Activated CD4-positive, alpha-beta memory T cell treated with anti-CD3 and anti-CD28 coated beads, Interleukin-2, amount 10 ng/mL, durations not matched to agents 7 days and 5 days (primary cell): ENCODE measurements at regions not wholly inside any gene's neighbourhood (a gene's known extent, or its start where the extent isn't known, plus 50 kb on each side); places are given as distances from the start of the nearest gene placed in this dataset.
"Not testable (repeated sequence)": the region's sequence is repeated elsewhere in the genome, so short reads cannot be mapped to it uniquely, and the experiment has no call there.

Source experiments
- CTCF ChIA-PET: fragments of 350-600 bp; sonication (Branson Sonifier 250); formaldehyde crosslinking; loops from one replicate; lab custom pipeline; 2021; ENCODE audit warnings: antibody characterized with exemption, inconsistent platforms; lab: Charles Lee
- POLR2A ChIA-PET: fragments of 350-600 bp; sonication (Branson Sonifier 250); formaldehyde crosslinking; loops from one replicate; lab custom pipeline; 2021; ENCODE audit warnings: antibody characterized with exemption; lab: Charles Lee
- DNase-seq: peaks from one replicate; pipeline ENCODE4 v3.0.0-alpha.2; 2020
- H3K27ac Mint-ChIP-seq: one replicate; pipeline ENCODE4 v1.8.0; 2021; ENCODE audit warnings: mild to moderate bottlenecking, mixed read lengths
- H3K27me3 Mint-ChIP-seq: one replicate; pipeline ENCODE4 v1.8.0; 2021; ENCODE audit warnings: mixed read lengths
- H3K36me3 Mint-ChIP-seq: one replicate; pipeline ENCODE4 v1.8.0; 2021; ENCODE audit warnings: low read depth, mixed read lengths
- H3K4me1 Mint-ChIP-seq: one replicate; pipeline ENCODE4 v1.8.0; 2021; ENCODE audit warnings: mixed read lengths
- H3K4me3 Mint-ChIP-seq: one replicate; pipeline ENCODE4 v1.8.0; 2021; ENCODE audit warnings: mild to moderate bottlenecking, mixed read lengths
- H3K9me3 Mint-ChIP-seq: one replicate; pipeline ENCODE4 v1.8.0; 2021; ENCODE audit warnings: mixed read lengths

GRCh38 chr7:10727636-10728035, 246.0 kb upstream of the PHF14 start:
- POLR2A ChIA-PET, result no interaction called here
- no peaks in the 10 kb centered on the region for H3K4me1 Mint-ChIP-seq
- DNase-seq, result no peak
- H3K4me3 Mint-ChIP-seq, result no peak overlapping the region
- H3K27ac Mint-ChIP-seq, result no peak overlapping the region
- CTCF ChIA-PET, result no interaction called here
- no peaks in the 10 kb centered on the region for H3K9me3 Mint-ChIP-seq
- no peaks in the 10 kb centered on the region for H3K27me3 Mint-ChIP-seq
- H3K36me3 Mint-ChIP-seq, result no peaks in the 10 kb centered on the region

GRCh38 chr7:10731253-10731773, 242.4 kb upstream of the PHF14 start:
- Mint-ChIP-seq H3K4me1 (no peaks in the 10 kb centered on the region), H3K4me3 (no peak overlapping the region), H3K27ac (no peak overlapping the region), H3K9me3 (no peaks in the 10 kb centered on the region), H3K27me3 (no peaks in the 10 kb centered on the region), H3K36me3 (no peaks in the 10 kb centered on the region)
- no peak for DNase-seq
- ChIA-PET CTCF (no interaction called here), POLR2A (no interaction called here)

DNA sequence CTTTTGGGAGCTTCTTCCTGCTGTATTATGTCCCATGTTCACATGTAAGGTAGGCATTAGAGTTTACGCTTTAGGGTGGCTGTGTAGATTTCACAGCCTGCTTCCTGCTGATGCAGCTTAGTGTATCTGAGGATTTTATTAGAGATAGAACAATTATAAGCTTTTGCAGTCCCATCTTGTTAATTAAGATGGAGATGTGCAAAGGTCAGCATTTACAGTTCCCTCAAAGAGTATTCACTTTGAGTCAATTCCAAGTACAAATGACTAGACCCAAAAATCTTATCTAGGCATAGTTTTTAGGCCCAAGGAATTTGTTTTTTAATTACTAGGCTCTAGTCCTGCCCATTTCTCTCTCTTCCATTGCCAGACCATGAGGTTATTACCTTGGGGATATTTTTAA, 239.9 kb upstream of the PHF14 start:
- Mint-ChIP-seq H3K4me1 (no peaks in the 10 kb centered on the region), H3K9me3 (no peaks in the 10 kb centered on the region), H3K27me3 (no peaks in the 10 kb centered on the region), H3K27ac (no peak overlapping the region), H3K36me3 (no peaks in the 10 kb centered on the region), H3K4me3 (no peak overlapping the region)
- DNase-seq, result no peak
- ChIA-PET CTCF (no interaction called here), POLR2A (no interaction called here)

GRCh38 chr7:10734595-10734994, 239.1 kb upstream of the PHF14 start:
- ChIA-PET CTCF (no interaction called here), POLR2A (no interaction called here)

GRCh38 chr7:10739401-10739800, 234.3 kb upstream of the PHF14 start:
- DNase-seq, result no peak
- POLR2A ChIA-PET, result no interaction called here
- Mint-ChIP-seq H3K4me3 (no peak overlapping the region), H3K36me3 (no peaks in the 10 kb centered on the region), H3K27me3 (no peaks in the 10 kb centered on the region), H3K27ac (no peak overlapping the region), H3K4me1 (no peaks in the 10 kb centered on the region), H3K9me3 (peaks cover under 1% of the 10 kb centered on the region)
- CTCF ChIA-PET, result no interaction called here

More at GRCh38 chr7:10734595-10734994, 239.1 kb upstream of the PHF14 start:
- Mint-ChIP-seq H3K4me3 (no peak overlapping the region), H3K36me3 (no peaks in the 10 kb centered on the region), H3K9me3 (no peaks in the 10 kb centered on the region), H3K4me1 (no peaks in the 10 kb centered on the region), H3K27me3 (no peaks in the 10 kb centered on the region), H3K27ac (no peak overlapping the region)
- DNase-seq, result no peak

DNA sequence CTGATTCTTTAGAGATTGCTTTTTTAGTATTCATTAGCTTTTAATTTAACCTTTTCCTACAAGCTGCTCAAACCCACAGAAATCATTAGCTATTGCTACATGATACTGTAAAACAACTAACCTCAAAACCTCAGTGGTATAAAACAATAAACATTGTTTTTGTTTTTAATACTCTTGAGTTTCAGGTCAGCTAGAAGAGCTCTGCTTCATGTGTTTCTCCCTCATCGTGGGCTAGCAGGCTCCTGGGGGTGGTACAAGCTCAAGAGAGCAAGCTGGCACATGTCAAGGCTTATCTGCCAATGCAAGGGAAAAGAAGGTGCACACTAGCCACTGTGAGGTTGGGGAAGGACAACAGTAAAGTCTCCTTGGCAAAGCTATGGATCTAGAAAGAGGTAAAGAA, 232.9 kb upstream of the PHF14 start:
- Mint-ChIP-seq H3K4me1 (no peaks in the 10 kb centered on the region), H3K36me3 (no peaks in the 10 kb centered on the region), H3K27ac (no peak overlapping the region), H3K9me3 (peaks cover 4% of the 10 kb centered on the region), H3K4me3 (no peak overlapping the region), H3K27me3 (no peaks in the 10 kb centered on the region)
- ChIA-PET POLR2A (no interaction called here), CTCF (no interaction called here)
- DNase-seq, result no peak

- H3K27me3 Mint-ChIP-seq, result no peaks in the 10 kb centered on the region
- no peaks in the 10 kb centered on the region for H3K4me1 Mint-ChIP-seq
- CTCF ChIA-PET, result no interaction called here
- no peak for DNase-seq
- H3K27ac Mint-ChIP-seq, result no peak overlapping the region
- POLR2A ChIA-PET, result no interaction called here
- H3K9me3 Mint-ChIP-seq, result peaks cover 16% of the 10 kb centered on the region
- H3K36me3 Mint-ChIP-seq, result no peaks in the 10 kb centered on the region
- no peak overlapping the region for H3K4me3 Mint-ChIP-seq
These were observed 216.7 kb upstream of the PHF14 start for GRCh38 chr7:10756981-10757380.

- peaks cover 13% of the 10 kb centered on the region for H3K9me3 Mint-ChIP-seq
- no peaks in the 10 kb centered on the region for H3K4me1 Mint-ChIP-seq
- H3K27me3 Mint-ChIP-seq, result no peaks in the 10 kb centered on the region
- DNase-seq, result no peak
- ChIA-PET CTCF (no interaction called here), POLR2A (no interaction called here)
- H3K36me3 Mint-ChIP-seq, result no peaks in the 10 kb centered on the region
- H3K4me3 Mint-ChIP-seq, result no peak overlapping the region
- no peak overlapping the region for H3K27ac Mint-ChIP-seq
These were observed 214.6 kb upstream of the PHF14 start for GRCh38 chr7:10759120-10759519.

GRCh38 chr7:10767771-10768170, 205.9 kb upstream of the PHF14 start:
- DNase-seq, result no peak
- no peaks in the 10 kb centered on the region for H3K9me3 Mint-ChIP-seq
- no peaks in the 10 kb centered on the region for H3K27me3 Mint-ChIP-seq
- POLR2A ChIA-PET, result no interaction called here
- no peaks in the 10 kb centered on the region for H3K4me1 Mint-ChIP-seq
- H3K4me3 Mint-ChIP-seq, result no peak overlapping the region
- H3K27ac Mint-ChIP-seq, result no peak overlapping the region
- no peaks in the 10 kb centered on the region for H3K36me3 Mint-ChIP-seq
- CTCF ChIA-PET, result no interaction called here

GRCh38 chr7:10770176-10770575, 203.5 kb upstream of the PHF14 start:
- POLR2A ChIA-PET, result no interaction called here

GRCh38 chr7:10773430-10773829, 200.2 kb upstream of the PHF14 start:
- no peak overlapping the region for H3K4me3 Mint-ChIP-seq
- POLR2A ChIA-PET, result no interaction called here
- DNase-seq, result no peak
- no peaks in the 10 kb centered on the region for H3K4me1 Mint-ChIP-seq
- H3K36me3 Mint-ChIP-seq, result no peaks in the 10 kb centered on the region
- H3K27me3 Mint-ChIP-seq, result no peaks in the 10 kb centered on the region
- CTCF ChIA-PET, result no interaction called here
- H3K9me3 Mint-ChIP-seq, result no peaks in the 10 kb centered on the region
- no peak overlapping the region for H3K27ac Mint-ChIP-seq

More at GRCh38 chr7:10770176-10770575, 203.5 kb upstream of the PHF14 start:
- Mint-ChIP-seq H3K27ac (no peak overlapping the region), H3K9me3 (no peaks in the 10 kb centered on the region), H3K36me3 (no peaks in the 10 kb centered on the region), H3K27me3 (no peaks in the 10 kb centered on the region), H3K4me1 (no peaks in the 10 kb centered on the region), H3K4me3 (no peak overlapping the region)
- CTCF ChIA-PET, result no interaction called here
- DNase-seq, result no peak

GRCh38 chr7:10779465-10780399, 193.9 kb upstream of the PHF14 start:
- H3K9me3 Mint-ChIP-seq, result peaks cover 2% of the 10 kb centered on the region
- no peaks in the 10 kb centered on the region for H3K4me1 Mint-ChIP-seq
- no peaks in the 10 kb centered on the region for H3K27me3 Mint-ChIP-seq
- POLR2A ChIA-PET, result no interaction called here
- CTCF ChIA-PET, result no interaction called here
- no peak overlapping the region for H3K27ac Mint-ChIP-seq
- H3K4me3 Mint-ChIP-seq, result no peak overlapping the region
- no peaks in the 10 kb centered on the region for H3K36me3 Mint-ChIP-seq
- DNase-seq, result no peak

GRCh38 chr7:10780400-10780747, 193.3 kb upstream of the PHF14 start:
- POLR2A ChIA-PET, result no interaction called here
- Mint-ChIP-seq H3K27me3 (no peaks in the 10 kb centered on the region), H3K27ac (no peak overlapping the region), H3K9me3 (peaks cover 2% of the 10 kb centered on the region), H3K4me1 (no peaks in the 10 kb centered on the region), H3K4me3 (no peak overlapping the region), H3K36me3 (no peaks in the 10 kb centered on the region)
- DNase-seq, result no peak
- CTCF ChIA-PET, result no interaction called here

DNA sequence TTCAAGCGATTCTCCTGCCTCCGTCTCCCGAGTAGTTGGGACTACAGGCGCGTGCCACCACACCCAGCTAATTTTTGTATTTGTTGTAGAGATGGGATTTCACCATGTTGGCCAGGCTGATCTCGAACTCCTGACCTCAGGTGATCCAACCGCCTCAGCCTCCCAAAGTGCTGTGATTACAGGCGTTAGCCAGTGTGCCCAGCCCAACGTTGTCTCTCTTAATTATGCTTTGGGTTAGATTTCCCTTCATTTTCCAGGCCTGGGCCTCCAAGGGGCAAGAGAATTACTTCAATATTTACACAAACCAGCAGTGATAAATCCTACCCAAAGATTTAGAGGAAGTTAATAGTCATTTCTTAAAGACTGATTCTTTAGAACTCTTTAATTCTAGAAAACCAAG, 186.7 kb upstream of the PHF14 start:
- H3K36me3 Mint-ChIP-seq, CTCF ChIA-PET, H3K27me3 Mint-ChIP-seq, H3K4me1 Mint-ChIP-seq, POLR2A ChIA-PET, DNase-seq, H3K4me3 Mint-ChIP-seq, H3K27ac Mint-ChIP-seq, H3K9me3 Mint-ChIP-seq: not testable (repeated sequence)
